ENCODE measurements at regions not wholly inside any gene's neighbourhood (a gene's known extent, or its start where the extent isn't known, plus 50 kb on each side); places are given as distances from the start of the nearest gene placed in this dataset.

GRCh38 chr3:43218156-43218555 is 68.2 kb upstream of the SNRK start:
- no peak overlapping the region for H3K4me3 ChIP-seq
- H3K27me3 ChIP-seq, result no peaks in the 10 kb centered on the region
- H3K36me3 ChIP-seq, result no peaks in the 10 kb centered on the region
- FAIRE-seq, result no peak
- no peaks in the 10 kb centered on the region for H3K9me3 ChIP-seq
- no peak for TF ChIP-seq CTCF (IDR thresholded peaks at IDR 0.05)
- intact Hi-C loops (cut with DNase I), result no loop called here
- no peak for DNase-seq
- H3K27ac ChIP-seq, result no peak overlapping the region
- no peaks in the 10 kb centered on the region for H3K4me1 ChIP-seq
- no peak for ATAC-seq

- no peaks in the 10 kb centered on the region for H3K27me3 ChIP-seq
- DNase-seq (no peak), FAIRE-seq (no peak), ATAC-seq (no peak)
- H3K9me3 ChIP-seq, result no peaks in the 10 kb centered on the region
- no peak overlapping the region for H3K4me3 ChIP-seq
- no peak for TF ChIP-seq CTCF (IDR thresholded peaks at IDR 0.05)
- no peaks in the 10 kb centered on the region for H3K36me3 ChIP-seq
- H3K4me1 ChIP-seq, result no peaks in the 10 kb centered on the region
- 91 to 96% methylated on average over 4 of the region's 4 CpGs for WGBS, 2 donors
- intact Hi-C loops (cut with DNase I), result no loop called here
- no peak overlapping the region for H3K27ac ChIP-seq
Measured at GRCh38 chr3:43217633-43218032, 68.7 kb upstream of the SNRK start.

GRCh38 chr3:43217206-43217605 is 69.1 kb upstream of the SNRK start:
- intact Hi-C loops (cut with DNase I), result no loop called here
- Histone ChIP-seq H3K4me1 (no peaks in the 10 kb centered on the region), H3K36me3 (no peaks in the 10 kb centered on the region), H3K27ac (peak overlapping the region in 1 of 4 donors; percentile 75), H3K9me3 (no peaks in the 10 kb centered on the region), H3K4me3 (no peak overlapping the region), H3K27me3 (no peaks in the 10 kb centered on the region)
- 94 to 97% methylated on average over 3 of the region's 3 CpGs for WGBS, 2 donors
- ATAC-seq (no peak), DNase-seq (no peak), FAIRE-seq (no peak)
- TF ChIP-seq CTCF (IDR thresholded peaks at IDR 0.05), result no peak

- no peak for FAIRE-seq
- ATAC-seq, result peak in 1 of 4 donors; percentile 14
- intact Hi-C loops (cut with DNase I), result no loop called here
Measured at GRCh38 chr3:43215663-43216275, 70.6 kb upstream of the SNRK start.

More at GRCh38 chr3:43215663-43216275, 70.6 kb upstream of the SNRK start:
- DNase-seq, result no peak
- no peaks in the 10 kb centered on the region for H3K36me3 ChIP-seq
- H3K4me1 ChIP-seq, result peaks cover 0 to 7% (median 0%) of the 10 kb centered on the region in 3 donors
- H3K9me3 ChIP-seq, result no peaks in the 10 kb centered on the region
- H3K27ac ChIP-seq, result peak overlapping the region in 2 of 4 donors; percentile 65 to 75
- 72 to 81% methylated on average over 3 of the region's 3 CpGs for WGBS, 2 donors
- H3K27me3 ChIP-seq, result no peaks in the 10 kb centered on the region
- TF ChIP-seq CTCF (IDR thresholded peaks at IDR 0.05), result no peak
- no peak overlapping the region for H3K4me3 ChIP-seq

Data from pancreas (tissue), 10 donors.